DMS114 treated with DMSO at 0.1 percent for 48 hours (cell line): ENCODE measurements at regions not wholly inside any gene's neighbourhood (a gene's known extent, or its start where the extent isn't known, plus 50 kb on each side); places are given as distances from the start of the nearest gene placed in this dataset.
"Not testable (repeated sequence)": the region's sequence is repeated elsewhere in the genome, so short reads cannot be mapped to it uniquely, and the experiment has no call there.

Source experiments
- DNase-seq: peaks from one replicate; lab custom pipeline; 2025; ENCODE audit not compliant: unreplicated experiment; lab: John Stamatoyannopoulos, UW

- DNase-seq, result no peak
Observed at GRCh38 chr6:157727629-157728182, 95.3 kb upstream of the SNX9 start.

GRCh38 chr6:157728183-157728881, 94.7 kb upstream of the SNX9 start:
- DNase-seq, result no peak

- DNase-seq, result no peak
Observed at GRCh38 chr6:157731221-157731620, 91.8 kb upstream of the SNX9 start.

GRCh38 chr6:157732007-157732406, 91.0 kb upstream of the SNX9 start:
- DNase-seq, result no peak

GRCh38 chr6:157732416-157733161, 90.5 kb upstream of the SNX9 start:
- no peak for DNase-seq

GRCh38 chr6:157736555-157736954, 86.5 kb upstream of the SNX9 start:
- DNase-seq, result not testable (repeated sequence)

GRCh38 chr6:157741321-157741947, 81.6 kb upstream of the SNX9 start:
- no peak for DNase-seq

- DNase-seq, result no peak
Observed at GRCh38 chr6:157741948-157742556, 81.0 kb upstream of the SNX9 start.

- DNase-seq, result no peak
Observed at GRCh38 chr6:157744102-157744601, 78.9 kb upstream of the SNX9 start.

- no peak for DNase-seq
Observed at GRCh38 chr6:157746897-157747296, 76.1 kb upstream of the SNX9 start.

GRCh38 chr6:157747370-157747769, 75.7 kb upstream of the SNX9 start:
- DNase-seq, result no peak

GRCh38 chr6:157748839-157749571, 74.0 kb upstream of the SNX9 start:
- no peak for DNase-seq

- DNase-seq, result not testable (repeated sequence)
Observed at GRCh38 chr6:157750973-157751372, 72.1 kb upstream of the SNX9 start.

GRCh38 chr6:157751547-157752200, 71.4 kb upstream of the SNX9 start:
- DNase-seq, result no peak

GRCh38 chr6:157752879-157753278, 70.2 kb upstream of the SNX9 start:
- DNase-seq, result not testable (repeated sequence)

GRCh38 chr6:157753291-157753690, 69.8 kb upstream of the SNX9 start:
- DNase-seq, result no peak

GRCh38 chr6:157753801-157754200, 69.2 kb upstream of the SNX9 start:
- DNase-seq, result not testable (repeated sequence)

GRCh38 chr6:157754351-157754750, 68.7 kb upstream of the SNX9 start:
- no peak for DNase-seq

GRCh38 chr6:157755032-157755745, 67.9 kb upstream of the SNX9 start:
- DNase-seq, result no peak
